T-helper 9 cell (primary cell): ENCODE measurements at regions not wholly inside any gene's neighbourhood (a gene's known extent, or its start where the extent isn't known, plus 50 kb on each side); places are given as distances from the start of the nearest gene placed in this dataset.

Source experiments
- DNase-seq: peaks from one replicate; pipeline ENCODE4 v3.0.0-alpha.2; 2020

GRCh38 chr13:90518417-90518816, 829.1 kb upstream of the MIR17HG start:
- DNase-seq, result no peak

- no peak for DNase-seq
Observed at GRCh38 chr13:90519157-90519556, 828.3 kb upstream of the MIR17HG start.

- DNase-seq, result no peak
Observed at GRCh38 chr13:90526711-90527110, 820.8 kb upstream of the MIR17HG start.

- no peak for DNase-seq
Observed at GRCh38 chr13:90531744-90532143, 815.7 kb upstream of the MIR17HG start.

GRCh38 chr13:90532861-90533492, 814.5 kb upstream of the MIR17HG start:
- no peak for DNase-seq

- no peak for DNase-seq
Observed at GRCh38 chr13:90533866-90534265, 813.6 kb upstream of the MIR17HG start.

- DNase-seq, result no peak
Observed at GRCh38 chr13:90534617-90535370, 812.7 kb upstream of the MIR17HG start.

GRCh38 chr13:90535421-90535820, 812.1 kb upstream of the MIR17HG start:
- DNase-seq, result no peak

- DNase-seq, result no peak
Observed at GRCh38 chr13:90538063-90538462, 809.4 kb upstream of the MIR17HG start.

GRCh38 chr13:90541346-90541745, 806.1 kb upstream of the MIR17HG start:
- DNase-seq, result no peak

- DNase-seq, result no peak
Observed at GRCh38 chr13:90542959-90543505, 804.5 kb upstream of the MIR17HG start.

- DNase-seq, result no peak
Observed at GRCh38 chr13:90545070-90545840, 802.2 kb upstream of the MIR17HG start.

- no peak for DNase-seq
Observed at GRCh38 chr13:90547272-90547790, 800.2 kb upstream of the MIR17HG start.

GRCh38 chr13:90551253-90551652, 796.2 kb upstream of the MIR17HG start:
- DNase-seq, result no peak

GRCh38 chr13:90552702-90553101, 794.8 kb upstream of the MIR17HG start:
- no peak for DNase-seq

- DNase-seq, result no peak
Observed at GRCh38 chr13:90553159-90553558, 794.3 kb upstream of the MIR17HG start.

GRCh38 chr13:90557626-90558025, 789.9 kb upstream of the MIR17HG start:
- DNase-seq, result no peak

- no peak for DNase-seq
Observed at GRCh38 chr13:90562443-90562842, 785.0 kb upstream of the MIR17HG start.

- DNase-seq, result no peak
Observed at GRCh38 chr13:90564096-90564495, 783.4 kb upstream of the MIR17HG start.

- no peak for DNase-seq
Observed at GRCh38 chr13:90564566-90564965, 782.9 kb upstream of the MIR17HG start.

GRCh38 chr13:90565985-90566713, 781.3 kb upstream of the MIR17HG start:
- DNase-seq, result no peak

GRCh38 chr13:90568165-90568564, 779.3 kb upstream of the MIR17HG start:
- DNase-seq, result no peak

GRCh38 chr13:90576067-90576466, 771.4 kb upstream of the MIR17HG start:
- no peak for DNase-seq
